ENCODE measurements at regions not wholly inside any gene's neighbourhood (a gene's known extent, or its start where the extent isn't known, plus 50 kb on each side); places are given as distances from the start of the nearest gene placed in this dataset.

DNA sequence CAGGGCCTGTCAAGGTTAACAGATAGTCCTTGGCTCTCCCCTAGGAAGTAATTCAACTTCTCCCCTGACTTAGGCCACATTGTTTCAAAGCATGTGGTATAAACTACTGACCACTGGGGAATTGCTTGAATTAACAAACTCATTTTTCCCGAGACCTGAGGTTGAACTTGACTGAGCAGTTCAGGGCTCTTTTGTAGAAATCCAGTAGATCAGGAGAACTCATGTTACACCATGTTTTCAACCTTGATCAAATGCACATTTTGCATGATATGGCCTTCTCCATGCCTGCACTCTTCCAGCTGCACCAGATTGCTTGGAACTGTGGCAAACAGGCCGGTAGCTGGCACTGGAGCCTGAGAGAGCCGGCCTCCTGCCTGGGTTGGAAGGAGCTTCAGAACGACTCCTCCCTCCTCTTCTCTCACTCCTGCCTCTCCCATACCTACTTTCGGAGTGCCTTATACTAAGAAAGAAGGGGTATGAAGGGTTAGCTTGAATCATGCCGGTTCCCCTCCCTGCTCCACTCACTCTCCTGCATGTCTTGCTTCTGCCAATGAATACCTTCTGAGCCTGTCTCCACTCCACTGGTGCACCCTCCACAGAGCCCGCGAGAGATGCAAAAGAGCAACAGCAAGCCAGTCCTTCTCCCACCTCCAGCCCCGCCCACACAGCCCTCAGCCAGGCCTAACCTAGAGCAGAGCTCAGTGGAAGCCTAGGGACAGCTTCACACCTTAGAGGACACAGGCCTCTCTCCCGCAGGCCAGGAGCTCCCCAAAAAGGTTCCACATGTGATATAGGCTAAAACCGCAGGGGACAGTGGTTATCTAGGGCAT is 159.4 kb downstream of the MACROH2A1 start:
- no peaks in the 10 kb centered on the region for H4K20me1 ChIP-seq (ENCODE audit: insufficient read depth, low read length)
- TF ChIP-seq, protein P1, sequence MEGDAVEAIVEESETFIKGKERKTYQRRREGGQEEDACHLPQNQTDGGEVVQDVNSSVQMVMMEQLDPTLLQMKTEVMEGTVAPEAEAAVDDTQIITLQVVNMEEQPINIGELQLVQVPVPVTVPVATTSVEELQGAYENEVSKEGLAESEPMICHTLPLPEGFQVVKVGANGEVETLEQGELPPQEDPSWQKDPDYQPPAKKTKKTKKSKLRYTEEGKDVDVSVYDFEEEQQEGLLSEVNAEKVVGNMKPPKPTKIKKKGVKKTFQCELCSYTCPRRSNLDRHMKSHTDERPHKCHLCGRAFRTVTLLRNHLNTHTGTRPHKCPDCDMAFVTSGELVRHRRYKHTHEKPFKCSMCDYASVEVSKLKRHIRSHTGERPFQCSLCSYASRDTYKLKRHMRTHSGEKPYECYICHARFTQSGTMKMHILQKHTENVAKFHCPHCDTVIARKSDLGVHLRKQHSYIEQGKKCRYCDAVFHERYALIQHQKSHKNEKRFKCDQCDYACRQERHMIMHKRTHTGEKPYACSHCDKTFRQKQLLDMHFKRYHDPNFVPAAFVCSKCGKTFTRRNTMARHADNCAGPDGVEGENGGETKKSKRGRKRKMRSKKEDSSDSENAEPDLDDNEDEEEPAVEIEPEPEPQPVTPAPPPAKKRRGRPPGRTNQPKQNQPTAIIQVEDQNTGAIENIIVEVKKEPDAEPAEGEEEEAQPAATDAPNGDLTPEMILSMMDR (IDR thresholded peaks at IDR 0.05; ENCODE audit: borderline replicate concordance, extremely low read depth, low read length, poor library complexity, severe bottlenecking), result no peak
- no peak for TF ChIP-seq EZH2 (IDR thresholded peaks at IDR 0.05; ENCODE audit: borderline replicate concordance, low read depth, low read length, severe bottlenecking)
- H3K9ac ChIP-seq (ENCODE audit: low read depth, low read length), result no peak overlapping the region
- no peak for ATAC-seq (ENCODE audit: insufficient read depth, low read depth)
- no peaks in the 10 kb centered on the region for H3K9me3 ChIP-seq (ENCODE audit: insufficient read depth, low read length, severe bottlenecking)
- H3K36me3 ChIP-seq (ENCODE audit: insufficient read depth, low read length), result no peaks in the 10 kb centered on the region
- no peaks in the 10 kb centered on the region for H3K27me3 ChIP-seq (ENCODE audit: insufficient read depth, low read length, poor library complexity)
- no peak overlapping the region for H3K4me2 ChIP-seq (ENCODE audit: insufficient read depth, low read length)
- H3K79me2 ChIP-seq (ENCODE audit: insufficient read depth, low read length), result no peaks in the 10 kb centered on the region
- no peak overlapping the region for H3K4me3 ChIP-seq (ENCODE audit: low read depth in 1 of 2, low read length in 2 of 2)
- DNase-seq, result no peak
- H2AFZ ChIP-seq (ENCODE audit: low read depth, low read length), result no peak overlapping the region
- H3K27ac ChIP-seq (ENCODE audit: low read length), result no peak overlapping the region
- H3K4me1 ChIP-seq (ENCODE audit: insufficient read depth, low read length), result no peaks in the 10 kb centered on the region

DNA sequence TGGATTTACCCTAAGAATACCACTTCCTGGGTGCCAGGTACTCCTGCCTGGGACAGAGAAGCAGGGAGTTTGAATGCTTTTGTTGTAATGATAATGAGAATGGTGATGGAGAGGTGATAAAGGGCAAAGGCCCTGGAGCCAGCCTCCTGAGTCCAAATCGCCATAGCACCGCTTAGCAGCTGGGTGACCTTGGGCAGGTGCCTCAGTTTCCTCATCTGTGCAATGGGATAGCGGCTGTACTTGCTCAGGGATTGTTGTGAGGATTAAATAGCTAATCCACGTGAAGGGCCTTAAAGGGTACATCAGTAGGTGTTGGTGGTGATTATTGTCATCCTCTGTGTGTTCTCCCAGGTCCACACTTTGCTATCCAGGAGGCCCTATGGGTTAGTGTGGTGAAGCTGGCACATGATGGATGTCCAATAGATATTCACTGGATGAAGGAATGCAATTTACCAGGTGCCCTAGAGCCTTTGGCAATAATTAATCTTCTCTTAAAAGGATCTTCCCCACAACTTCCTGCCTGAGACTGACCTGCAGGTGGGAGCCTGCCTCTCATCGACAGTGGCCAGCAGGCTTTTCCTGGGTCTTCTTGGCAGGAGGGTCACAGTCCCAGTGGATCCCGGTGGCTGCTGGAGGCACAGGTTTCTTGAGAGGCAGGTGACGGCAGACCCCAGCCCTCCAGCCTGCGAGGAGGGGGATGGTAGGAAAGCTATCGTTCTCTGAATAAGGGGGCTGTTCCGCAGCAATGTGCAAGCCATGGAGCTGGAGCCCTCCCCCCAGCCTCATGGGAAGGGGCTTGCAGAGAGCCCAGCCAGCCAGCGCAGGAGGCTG is 160.2 kb downstream of the MACROH2A1 start:
- no peak overlapping the region for H3K9ac ChIP-seq (ENCODE audit: low read depth, low read length)
- peaks cover under 1% of the 10 kb centered on the region for H3K27me3 ChIP-seq (ENCODE audit: insufficient read depth, low read length, poor library complexity)
- H3K36me3 ChIP-seq (ENCODE audit: insufficient read depth, low read length), result no peaks in the 10 kb centered on the region
- H3K9me3 ChIP-seq (ENCODE audit: insufficient read depth, low read length, severe bottlenecking), result no peaks in the 10 kb centered on the region
- no peak for TF ChIP-seq EZH2 (IDR thresholded peaks at IDR 0.05; ENCODE audit: borderline replicate concordance, low read depth, low read length, severe bottlenecking)
- TF ChIP-seq, protein P1 (IDR thresholded peaks at IDR 0.05; ENCODE audit: borderline replicate concordance, extremely low read depth, low read length, poor library complexity, severe bottlenecking), result no peak
- no peak for ATAC-seq (ENCODE audit: insufficient read depth, low read depth)
- no peaks in the 10 kb centered on the region for H4K20me1 ChIP-seq (ENCODE audit: insufficient read depth, low read length)
- no peak overlapping the region for H3K27ac ChIP-seq (ENCODE audit: low read length)
- DNase-seq, result no peak
- H2AFZ ChIP-seq (ENCODE audit: low read depth, low read length), result no peak overlapping the region
- no peak overlapping the region for H3K4me2 ChIP-seq (ENCODE audit: insufficient read depth, low read length)
- no peaks in the 10 kb centered on the region for H3K4me1 ChIP-seq (ENCODE audit: insufficient read depth, low read length)
- no peaks in the 10 kb centered on the region for H3K79me2 ChIP-seq (ENCODE audit: insufficient read depth, low read length)
- H3K4me3 ChIP-seq (ENCODE audit: low read depth in 1 of 2, low read length in 2 of 2), result no peak overlapping the region

DNA sequence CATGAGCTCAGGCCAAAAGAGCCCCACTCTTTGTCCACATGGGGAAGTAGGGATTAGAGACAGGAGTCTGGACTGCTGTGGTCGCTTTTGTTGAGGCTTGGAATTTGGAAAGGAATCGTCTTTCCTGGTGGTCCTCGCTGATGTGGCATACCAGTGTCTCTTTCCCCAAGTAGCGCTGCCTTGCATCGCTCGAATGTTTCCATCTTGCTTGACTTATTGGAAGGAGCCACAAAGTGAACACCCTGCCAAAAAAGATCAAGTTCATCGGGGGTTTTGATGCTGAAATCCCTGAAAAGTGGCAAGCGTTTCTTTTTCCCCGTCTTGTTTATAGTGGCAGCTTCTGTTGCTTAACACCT is 161.3 kb downstream of the MACROH2A1 start:
- H3K27me3 ChIP-seq (ENCODE audit: insufficient read depth, low read length, poor library complexity), result peaks cover 2% of the 10 kb centered on the region
- TF ChIP-seq, protein P1 (IDR thresholded peaks at IDR 0.05; ENCODE audit: borderline replicate concordance, extremely low read depth, low read length, poor library complexity, severe bottlenecking), result no peak
- TF ChIP-seq EZH2 (IDR thresholded peaks at IDR 0.05; ENCODE audit: borderline replicate concordance, low read depth, low read length, severe bottlenecking), result no peak
- H3K9me3 ChIP-seq (ENCODE audit: insufficient read depth, low read length, severe bottlenecking), result no peaks in the 10 kb centered on the region
- no peak for DNase-seq
- H3K4me2 ChIP-seq (ENCODE audit: insufficient read depth, low read length), result no peak overlapping the region
- no peak for ATAC-seq (ENCODE audit: insufficient read depth, low read depth)
- no peak overlapping the region for H2AFZ ChIP-seq (ENCODE audit: low read depth, low read length)
- H3K4me1 ChIP-seq (ENCODE audit: insufficient read depth, low read length), result no peaks in the 10 kb centered on the region
- no peak overlapping the region for H3K9ac ChIP-seq (ENCODE audit: low read depth, low read length)
- H3K36me3 ChIP-seq (ENCODE audit: insufficient read depth, low read length), result no peaks in the 10 kb centered on the region
- no peaks in the 10 kb centered on the region for H4K20me1 ChIP-seq (ENCODE audit: insufficient read depth, low read length)
- no peaks in the 10 kb centered on the region for H3K79me2 ChIP-seq (ENCODE audit: insufficient read depth, low read length)
- H3K4me3 ChIP-seq (ENCODE audit: low read depth in 1 of 2, low read length in 2 of 2), result no peak overlapping the region
- H3K27ac ChIP-seq (ENCODE audit: low read length), result no peak overlapping the region
